Jurkat, Clone E6-1 (cell line): ENCODE measurements at regions not wholly inside any gene's neighbourhood (a gene's known extent, or its start where the extent isn't known, plus 50 kb on each side); places are given as distances from the start of the nearest gene placed in this dataset.

Source experiments
- DNase-seq: peaks from one replicate; pipeline ENCODE4 v3.0.0-alpha.2; 2011; ENCODE audit warnings: low read depth, low spot score
- H3K4me3 ChIP-seq: 2 replicates; pipeline ENCODE4 v1.5.1; 2011; ENCODE audit warnings: mild to moderate bottlenecking, low read length, control low read depth, moderate library complexity

DNA sequence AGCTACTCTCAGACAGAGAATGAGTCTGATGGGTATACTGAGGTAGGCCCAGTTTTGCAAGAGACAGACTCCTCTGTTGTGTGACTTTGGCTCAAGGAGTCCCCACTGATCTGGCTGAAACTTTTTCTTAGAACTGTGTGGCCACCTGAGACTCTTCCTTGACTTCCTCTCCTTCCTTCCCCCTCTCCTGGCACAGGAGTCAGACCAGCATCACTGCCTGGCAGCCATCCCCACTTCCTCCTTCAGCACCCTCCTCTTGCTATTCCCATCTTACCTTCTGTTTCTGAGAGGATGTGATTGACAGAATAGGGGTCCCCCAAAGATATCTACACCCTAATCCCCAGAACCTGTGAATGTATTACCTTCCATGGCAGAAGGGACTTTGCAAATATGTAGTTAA, 351.1 kb downstream of the MN1 start:
- DNase-seq = no peak
- no peak overlapping the region for H3K4me3 ChIP-seq

- no peak for DNase-seq
- no peak overlapping the region for H3K4me3 ChIP-seq
Measured at GRCh38 chr22:27452245-27452644, 349.3 kb downstream of the MN1 start.

DNA sequence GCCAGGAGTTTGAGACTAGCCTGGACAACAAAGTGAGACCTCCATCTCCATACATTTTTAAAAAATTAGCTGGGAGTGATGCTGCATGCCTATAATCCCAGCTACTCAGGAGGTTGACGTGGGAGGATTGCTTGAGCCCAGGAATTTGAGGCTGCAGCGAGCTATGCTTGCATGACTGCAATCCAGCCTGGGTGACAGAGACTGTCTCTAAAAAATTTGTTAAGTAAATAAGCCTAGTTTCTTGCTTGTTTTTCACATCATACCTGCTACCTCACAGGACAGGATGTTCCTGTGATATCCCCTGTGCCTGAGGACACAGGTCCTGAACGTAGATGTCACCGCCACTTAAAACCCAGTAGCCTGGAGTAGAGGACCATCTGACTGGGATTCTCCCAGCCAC, 348.6 kb downstream of the MN1 start:
- H3K4me3 ChIP-seq = no peak overlapping the region
- no peak for DNase-seq

DNA sequence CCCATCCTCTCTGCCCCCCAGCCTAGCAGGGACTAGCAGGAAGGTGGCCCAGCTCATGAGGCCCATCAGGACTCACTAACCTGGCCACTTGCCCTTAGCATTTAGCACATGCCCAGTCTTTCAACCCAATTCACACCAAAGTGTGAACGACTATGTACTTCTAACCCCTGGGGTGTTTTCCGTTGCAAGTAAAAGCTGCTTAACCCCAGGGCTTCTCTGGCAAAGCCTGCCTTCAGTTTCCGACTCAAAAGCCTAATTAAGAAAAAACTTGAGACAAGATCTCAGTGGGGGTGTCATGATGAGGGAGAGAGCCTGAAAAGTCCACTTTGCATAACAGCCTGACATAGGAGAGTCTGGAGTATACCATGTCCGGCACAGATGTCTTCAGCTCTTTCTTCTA, 347.8 kb downstream of the MN1 start:
- DNase-seq = no peak
- no peak overlapping the region for H3K4me3 ChIP-seq

- H3K4me3 ChIP-seq = no peak overlapping the region
- DNase-seq = no peak
Measured at GRCh38 chr22:27454807-27455450, 346.6 kb downstream of the MN1 start.

DNA sequence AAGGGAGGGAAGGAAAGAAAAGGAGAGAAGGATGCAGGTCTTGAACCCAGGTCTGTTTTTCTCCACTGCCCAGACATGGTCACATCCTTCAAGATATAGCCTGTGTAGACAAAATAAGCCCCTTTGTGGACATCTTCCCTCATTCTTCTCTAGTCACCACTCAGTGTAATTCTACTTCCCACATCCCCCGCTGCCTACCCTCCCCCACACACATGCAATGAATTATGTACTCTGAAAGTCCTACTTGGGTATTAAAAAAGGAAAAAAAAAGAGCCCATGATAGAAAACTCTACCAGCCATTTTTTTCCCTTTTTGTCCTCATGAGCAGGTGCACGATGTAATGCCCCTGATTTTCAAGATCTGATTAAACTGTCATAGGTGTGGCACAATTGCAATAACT, 346.0 kb downstream of the MN1 start:
- no peak overlapping the region for H3K4me3 ChIP-seq
- DNase-seq = no peak

DNA sequence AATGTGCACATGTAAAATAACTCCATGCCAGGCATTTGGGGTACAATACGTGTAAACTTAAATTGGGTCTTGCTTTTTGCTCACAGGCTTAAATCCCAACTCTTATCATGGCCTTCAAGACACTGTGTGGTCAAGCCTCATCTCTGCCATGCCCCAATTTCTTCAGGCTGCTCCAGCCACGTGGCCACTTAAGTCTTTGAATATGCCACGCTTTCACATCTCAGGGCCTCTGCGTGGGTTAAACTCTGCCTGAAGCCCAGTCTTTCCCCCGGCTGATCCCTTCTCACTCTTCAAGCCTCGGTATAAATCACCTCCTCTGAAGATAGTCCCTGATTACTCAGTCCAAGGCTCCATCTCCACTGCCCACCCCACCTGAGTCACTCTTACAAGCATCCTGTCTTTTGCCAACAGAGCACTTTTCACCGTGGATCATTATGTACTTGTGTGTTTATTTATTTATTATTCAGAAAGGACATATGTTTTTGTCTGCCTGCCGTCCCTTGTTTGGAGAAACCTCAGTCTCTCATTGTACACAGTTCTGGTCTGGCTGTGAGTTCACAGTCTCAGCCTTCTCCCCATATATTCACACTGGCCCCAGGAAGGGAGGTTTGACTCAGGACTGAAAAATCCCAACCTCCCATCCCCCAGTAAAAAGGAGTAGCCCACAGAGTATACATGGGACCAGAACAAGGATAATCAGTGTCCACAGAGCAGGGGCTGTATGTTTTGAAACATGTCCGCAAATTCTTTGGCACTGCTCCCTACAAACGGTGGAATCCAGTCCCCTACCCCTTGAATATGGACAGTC, 344.7 kb downstream of the MN1 start:
- DNase-seq = no peak
- no peak overlapping the region for H3K4me3 ChIP-seq

GRCh38 chr22:27459999-27460398, 341.6 kb downstream of the MN1 start:
- DNase-seq = no peak
- no peak overlapping the region for H3K4me3 ChIP-seq

- no peak overlapping the region for H3K4me3 ChIP-seq
- no peak for DNase-seq
Measured at GRCh38 chr22:27460591-27461347, 340.8 kb downstream of the MN1 start.

DNA sequence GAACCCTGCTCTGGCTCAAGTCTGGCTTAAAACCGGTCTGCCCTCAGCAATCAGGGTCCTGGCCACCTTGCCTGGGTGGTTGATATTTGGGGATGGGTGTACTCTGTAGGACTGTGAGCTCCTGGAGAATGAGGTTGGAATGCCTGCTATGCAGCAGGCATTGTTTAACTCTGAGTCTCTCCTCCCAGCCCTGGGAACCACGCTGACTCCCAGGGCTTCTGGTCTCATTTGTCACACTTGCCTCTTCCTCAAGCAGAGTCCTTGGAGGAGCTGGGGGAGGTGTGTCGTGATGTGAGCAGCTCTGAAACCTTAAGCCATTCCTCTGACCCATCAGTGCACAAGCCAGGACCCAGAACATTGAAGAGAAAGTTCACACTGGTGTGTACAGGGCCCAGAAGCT, 340.1 kb downstream of the MN1 start:
- no peak overlapping the region for H3K4me3 ChIP-seq
- no peak for DNase-seq

DNA sequence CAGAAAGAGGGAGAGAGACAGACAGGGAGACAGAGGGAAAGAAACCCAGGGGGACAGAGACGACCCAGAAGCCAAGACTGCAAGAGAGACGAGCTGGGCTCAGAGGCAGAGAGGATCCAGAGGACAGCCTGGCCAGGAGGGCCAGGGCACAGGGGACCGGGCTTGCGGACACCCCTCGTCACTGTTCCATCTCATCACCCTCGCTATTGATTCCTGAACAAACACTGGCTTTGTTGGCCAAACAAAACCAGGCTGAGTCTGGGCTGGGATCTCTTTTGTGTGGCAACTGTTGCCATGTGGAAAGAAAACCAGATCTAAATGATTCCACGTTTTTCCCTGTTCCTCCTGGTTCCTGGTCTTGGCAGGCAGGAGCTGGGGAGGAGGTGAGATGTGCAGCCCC, 339.4 kb downstream of the MN1 start:
- DNase-seq = no peak
- H3K4me3 ChIP-seq = no peak overlapping the region

GRCh38 chr22:27463121-27463660, 338.4 kb downstream of the MN1 start:
- DNase-seq = no peak
- H3K4me3 ChIP-seq = no peak overlapping the region

GRCh38 chr22:27466229-27466628, 335.3 kb downstream of the MN1 start:
- DNase-seq = no peak
- H3K4me3 ChIP-seq = no peak overlapping the region

- no peak for DNase-seq
- no peak overlapping the region for H3K4me3 ChIP-seq
Measured at GRCh38 chr22:27466778-27467438, 334.6 kb downstream of the MN1 start.

DNA sequence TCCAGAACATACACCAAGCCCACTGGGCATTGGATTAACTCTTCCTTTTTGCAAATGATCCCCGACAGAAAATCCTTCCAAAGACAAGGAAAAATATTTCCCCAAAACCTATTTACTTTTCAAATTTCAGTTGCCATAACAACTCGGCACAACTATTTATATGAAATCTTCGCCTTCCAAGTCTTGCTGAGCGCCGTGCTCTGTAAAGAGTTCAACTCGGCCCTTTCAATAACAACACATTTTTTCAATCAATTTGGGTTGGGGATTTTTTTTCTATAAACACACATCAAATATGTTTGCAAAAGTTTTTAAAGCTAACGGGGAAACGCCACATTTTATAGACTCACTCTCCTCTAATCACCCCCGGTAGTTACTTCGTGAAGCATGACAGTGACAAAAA, 333.8 kb downstream of the MN1 start:
- H3K4me3 ChIP-seq = no peak overlapping the region
- no peak for DNase-seq

- DNase-seq = no peak
- H3K4me3 ChIP-seq = no peak overlapping the region
Measured at GRCh38 chr22:27468712-27469111, 332.8 kb downstream of the MN1 start.

DNA sequence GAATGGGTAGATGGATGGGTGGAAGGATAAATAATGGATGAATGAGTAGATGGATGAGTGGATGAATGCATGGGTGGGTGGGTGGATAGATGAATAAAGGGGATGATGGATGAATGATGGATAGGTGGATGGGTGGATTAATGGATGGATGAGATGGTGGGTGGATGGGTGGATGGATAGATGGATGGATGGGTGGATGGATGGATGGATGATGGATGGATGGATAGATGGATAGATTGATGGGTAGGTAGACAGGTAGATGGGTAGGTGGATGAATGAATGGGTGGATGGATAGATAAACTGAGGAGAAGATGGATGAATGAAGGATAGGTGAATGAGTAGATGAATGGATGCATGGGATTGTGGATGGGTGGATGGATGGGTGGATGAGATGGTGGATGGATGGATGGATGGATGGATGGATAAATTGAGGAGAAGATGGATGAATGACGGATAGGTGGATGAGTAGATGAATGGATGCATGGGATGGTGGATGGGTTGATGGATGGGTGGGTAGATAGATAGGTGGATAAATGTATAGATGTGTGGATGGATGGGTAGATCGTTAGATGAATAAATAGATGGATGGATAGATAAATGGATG, 331.3 kb downstream of the MN1 start:
- DNase-seq = no peak
- H3K4me3 ChIP-seq = no peak overlapping the region

- no peak for DNase-seq
- no peak overlapping the region for H3K4me3 ChIP-seq
Measured at GRCh38 chr22:27472975-27473374, 328.6 kb downstream of the MN1 start.

DNA sequence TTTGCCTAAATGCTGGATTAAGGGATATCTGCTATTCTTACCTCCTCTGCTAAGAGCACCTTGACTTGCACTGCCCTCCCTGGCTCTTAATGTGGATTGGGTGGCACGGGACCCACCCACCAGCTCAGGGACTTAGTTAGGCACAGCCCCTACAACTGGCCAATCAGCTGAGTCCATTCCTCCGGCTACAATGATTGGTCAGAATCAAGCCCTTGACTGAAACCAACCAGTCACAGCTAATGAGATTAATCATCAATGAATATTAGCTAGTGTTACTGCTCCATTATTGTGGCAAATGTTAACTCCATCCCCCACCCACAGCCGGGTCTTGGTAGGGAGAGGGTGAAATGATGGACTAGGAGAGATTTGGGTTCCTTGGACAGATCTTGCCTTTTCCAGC, 328.0 kb downstream of the MN1 start:
- H3K4me3 ChIP-seq = no peak overlapping the region
- no peak for DNase-seq
